ENCODE measurements at regions not wholly inside any gene's neighbourhood (a gene's known extent, or its start where the extent isn't known, plus 50 kb on each side); places are given as distances from the start of the nearest gene placed in this dataset.
A peak's percentile ranks its signal among the peaks of the same experiment; 100 is the strongest.

GRCh38 chr9:7976856-7977255, 177.3 kb upstream of the DMAC1 start:
- no peak for ATAC-seq (ENCODE audit: low FRiP score)
- no peak for DNase-seq (ENCODE audit: low spot score)
- TF ChIP-seq CTCF (IDR thresholded peaks at IDR 0.05) = no peak

DNA sequence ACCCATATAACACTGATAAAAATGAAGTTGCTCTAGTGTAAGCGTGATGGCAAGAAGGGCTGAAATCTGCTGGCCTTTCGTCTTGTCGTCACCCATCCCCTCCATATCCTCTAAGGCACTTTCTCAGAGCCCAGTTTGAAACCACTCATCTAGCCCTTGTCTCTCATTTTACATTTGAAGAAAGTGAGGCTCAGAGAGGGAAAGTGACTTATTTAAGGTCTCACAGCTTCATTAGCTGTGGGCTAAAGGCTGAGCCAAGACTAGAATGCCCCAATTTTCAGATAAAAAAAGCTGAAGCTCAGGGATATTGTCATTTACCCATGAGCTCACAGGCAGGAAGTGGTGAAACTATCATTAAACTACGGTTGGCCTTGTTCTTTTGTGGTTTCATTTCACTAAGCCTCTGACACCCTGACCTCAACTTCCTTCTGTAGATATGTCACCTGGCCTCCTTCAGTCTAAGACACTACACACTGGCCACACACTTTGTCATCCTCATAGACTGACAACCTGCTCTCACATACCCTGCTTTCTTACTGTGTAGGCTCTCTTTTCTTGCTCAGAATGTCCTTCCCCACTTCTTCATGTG, 176.7 kb upstream of the DMAC1 start:
- DNase-seq (ENCODE audit: low spot score) (no peak), ATAC-seq (ENCODE audit: low FRiP score) (peak; percentile 44)
- TF ChIP-seq CTCF (IDR thresholded peaks at IDR 0.05) = no peak

GRCh38 chr9:7975336-7975735, 175.8 kb upstream of the DMAC1 start:
- DNase-seq (ENCODE audit: low spot score) (no peak), ATAC-seq (ENCODE audit: low FRiP score) (no peak)
- no peak for TF ChIP-seq CTCF (IDR thresholded peaks at IDR 0.05)

DNA sequence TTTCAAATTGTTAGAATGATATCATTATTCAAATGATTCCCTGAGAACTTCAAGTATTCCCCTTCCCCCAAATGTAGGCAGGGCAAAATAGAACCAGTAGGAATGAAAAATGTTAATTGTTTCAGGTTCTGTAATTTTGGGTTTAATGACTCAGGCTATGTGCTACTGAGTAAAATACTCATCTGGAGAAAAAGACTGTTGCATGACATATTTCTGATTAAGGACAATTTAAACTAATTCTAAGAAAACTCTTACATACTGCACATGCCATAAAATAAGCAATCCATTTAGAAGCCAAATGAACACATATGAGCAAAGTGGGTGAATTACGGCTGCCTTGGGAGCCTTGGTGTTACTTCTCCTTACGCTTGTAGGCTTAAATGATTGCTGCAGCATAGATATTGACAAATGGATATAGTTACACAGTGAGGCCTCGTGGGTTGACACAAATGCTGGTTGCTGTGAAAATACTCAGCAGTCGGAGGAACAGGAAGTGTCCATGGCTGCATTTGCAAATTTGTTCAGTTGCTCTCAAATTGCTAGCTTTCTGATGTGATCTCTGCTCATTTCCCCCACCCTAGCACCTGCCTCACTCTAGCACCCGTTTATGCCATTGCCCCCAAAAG, 174.9 kb upstream of the DMAC1 start:
- no peak for DNase-seq (ENCODE audit: low spot score)
- no peak for ATAC-seq (ENCODE audit: low FRiP score)

GRCh38 chr9:7973123-7973522, 173.5 kb upstream of the DMAC1 start:
- no peak for DNase-seq (ENCODE audit: low spot score)
- no peak for TF ChIP-seq CTCF (IDR thresholded peaks at IDR 0.05)

More for the DNA sequence above, 174.9 kb upstream of the DMAC1 start:
- TF ChIP-seq CTCF (IDR thresholded peaks at IDR 0.05) = no peak

GRCh38 chr9:7970681-7971330, 171.2 kb upstream of the DMAC1 start:
- ATAC-seq (ENCODE audit: low FRiP score) (no peak), DNase-seq (ENCODE audit: low spot score) (no peak)
- no peak for TF ChIP-seq CTCF (IDR thresholded peaks at IDR 0.05)

More at GRCh38 chr9:7973123-7973522, 173.5 kb upstream of the DMAC1 start:
- ATAC-seq (ENCODE audit: low FRiP score) = no peak

GRCh38 chr9:7968687-7969086, 169.1 kb upstream of the DMAC1 start:
- DNase-seq (ENCODE audit: low spot score) (no peak), ATAC-seq (ENCODE audit: low FRiP score) (no peak)
- no peak for TF ChIP-seq CTCF (IDR thresholded peaks at IDR 0.05)
